GM10266 (cell line): ENCODE measurements at regions not wholly inside any gene's neighbourhood (a gene's known extent, or its start where the extent isn't known, plus 50 kb on each side); places are given as distances from the start of the nearest gene placed in this dataset.

Source experiments
- DNase-seq: peaks from one replicate; pipeline ENCODE4 v3.0.0; 2012; ENCODE audit errors: extremely low spot score
- TF ChIP-seq, protein P1 (sequence below): IDR thresholded peaks from 2 replicates; pipeline ENCODE4 v1.5.1; 2012; ENCODE audit warnings: mild to moderate bottlenecking, low read depth; ENCODE audit not compliant: control insufficient read depth, insufficient read depth; ENCODE audit errors: missing control alignments

DNA sequence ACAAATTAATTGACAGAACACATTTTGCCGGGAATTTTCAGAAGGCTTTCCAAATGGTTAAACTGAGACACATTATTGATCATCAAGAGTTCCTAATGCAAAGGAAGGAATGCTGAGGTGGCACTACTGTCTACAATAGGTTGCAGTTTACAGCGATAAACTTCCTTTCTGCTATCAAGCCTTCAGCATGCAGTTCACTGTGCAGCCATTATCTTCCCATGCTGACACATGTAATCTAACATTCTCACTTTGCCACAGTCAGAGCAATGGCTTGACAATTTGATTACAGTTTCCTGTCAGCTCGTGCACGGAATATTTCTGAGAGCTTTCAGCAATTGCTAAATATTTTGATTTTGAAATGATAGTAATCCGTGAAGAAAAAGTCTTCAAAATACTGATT is 166.9 kb upstream of the PRMT6 start:
- TF ChIP-seq, protein P1, sequence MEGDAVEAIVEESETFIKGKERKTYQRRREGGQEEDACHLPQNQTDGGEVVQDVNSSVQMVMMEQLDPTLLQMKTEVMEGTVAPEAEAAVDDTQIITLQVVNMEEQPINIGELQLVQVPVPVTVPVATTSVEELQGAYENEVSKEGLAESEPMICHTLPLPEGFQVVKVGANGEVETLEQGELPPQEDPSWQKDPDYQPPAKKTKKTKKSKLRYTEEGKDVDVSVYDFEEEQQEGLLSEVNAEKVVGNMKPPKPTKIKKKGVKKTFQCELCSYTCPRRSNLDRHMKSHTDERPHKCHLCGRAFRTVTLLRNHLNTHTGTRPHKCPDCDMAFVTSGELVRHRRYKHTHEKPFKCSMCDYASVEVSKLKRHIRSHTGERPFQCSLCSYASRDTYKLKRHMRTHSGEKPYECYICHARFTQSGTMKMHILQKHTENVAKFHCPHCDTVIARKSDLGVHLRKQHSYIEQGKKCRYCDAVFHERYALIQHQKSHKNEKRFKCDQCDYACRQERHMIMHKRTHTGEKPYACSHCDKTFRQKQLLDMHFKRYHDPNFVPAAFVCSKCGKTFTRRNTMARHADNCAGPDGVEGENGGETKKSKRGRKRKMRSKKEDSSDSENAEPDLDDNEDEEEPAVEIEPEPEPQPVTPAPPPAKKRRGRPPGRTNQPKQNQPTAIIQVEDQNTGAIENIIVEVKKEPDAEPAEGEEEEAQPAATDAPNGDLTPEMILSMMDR: no peak
- DNase-seq: no peak

- TF ChIP-seq, protein P1: no peak
Measured at GRCh38 chr1:106897976-106898375, 158.5 kb upstream of the PRMT6 start.

GRCh38 chr1:106899644-106900043 is 156.8 kb upstream of the PRMT6 start:
- TF ChIP-seq, protein P1: no peak
- no peak for DNase-seq

More at GRCh38 chr1:106897976-106898375, 158.5 kb upstream of the PRMT6 start:
- DNase-seq: no peak

GRCh38 chr1:106907795-106908194 is 148.7 kb upstream of the PRMT6 start:
- TF ChIP-seq, protein P1: no peak
- DNase-seq: peak; percentile 17

- TF ChIP-seq, protein P1: no peak
- DNase-seq: no peak
Measured at GRCh38 chr1:106908689-106909088, 147.8 kb upstream of the PRMT6 start.

DNA sequence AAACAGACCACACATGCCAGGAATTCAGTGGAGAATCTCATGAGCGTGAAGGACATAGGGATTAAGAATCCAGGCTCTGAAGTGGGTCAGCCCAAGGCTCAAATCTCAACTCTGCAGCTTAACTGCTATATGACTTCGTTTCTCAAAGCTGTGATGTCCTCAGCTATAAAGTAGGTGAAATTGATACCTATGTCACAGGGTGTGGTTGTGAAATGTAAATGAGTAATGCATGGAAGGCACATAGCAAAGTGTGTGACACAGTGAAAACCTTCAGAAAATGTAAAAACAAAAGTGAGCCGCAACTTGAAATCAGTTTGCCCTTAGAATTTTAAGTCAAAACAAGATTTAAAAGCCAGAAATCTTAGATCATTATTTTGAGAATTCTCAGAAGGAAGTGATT is 145.7 kb upstream of the PRMT6 start:
- TF ChIP-seq, protein P1: no peak
- DNase-seq: no peak

GRCh38 chr1:106912131-106912530 is 144.3 kb upstream of the PRMT6 start:
- DNase-seq: no peak
- TF ChIP-seq, protein P1: no peak
